Activated CD4-positive, alpha-beta T cell treated with anti-CD3 and anti-CD28 coated beads, Interleukin-2, amount 10 ng/mL, durations not matched to agents 7 days and 5 days (primary cell): ENCODE measurements at regions not wholly inside any gene's neighbourhood (a gene's known extent, or its start where the extent isn't known, plus 50 kb on each side); places are given as distances from the start of the nearest gene placed in this dataset.

Experiments used
- CTCF ChIA-PET: fragments of 350-600 bp; sonication (Branson Sonifier 250); formaldehyde crosslinking; loops from one replicate; lab custom pipeline; 2021; ENCODE audit warnings: antibody characterized with exemption; lab: Charles Lee
- POLR2A ChIA-PET: fragments of 350-600 bp; sonication (Branson Sonifier 250); formaldehyde crosslinking; loops from one replicate; lab custom pipeline; 2021; ENCODE audit warnings: antibody characterized with exemption; lab: Charles Lee
- DNase-seq: peaks from one replicate; pipeline ENCODE4 v3.0.0-alpha.2; 2020
- H3K27ac Mint-ChIP-seq: one replicate; pipeline ENCODE4 v1.8.0; 2021; ENCODE audit warnings: mild to moderate bottlenecking, moderate library complexity, mixed read lengths
- H3K27me3 Mint-ChIP-seq: one replicate; pipeline ENCODE4 v1.8.0; 2021; ENCODE audit warnings: mixed read lengths
- H3K36me3 Mint-ChIP-seq: one replicate; pipeline ENCODE4 v1.8.0; 2021; ENCODE audit warnings: low read depth, mixed read lengths
- H3K4me1 Mint-ChIP-seq: one replicate; pipeline ENCODE4 v1.8.0; 2021; ENCODE audit warnings: mixed read lengths
- H3K4me3 Mint-ChIP-seq: one replicate; pipeline ENCODE4 v1.8.0; 2021; ENCODE audit warnings: mild to moderate bottlenecking, moderate library complexity, mixed read lengths
- H3K9me3 Mint-ChIP-seq: one replicate; pipeline ENCODE4 v1.8.0; 2021; ENCODE audit warnings: mixed read lengths

DNA sequence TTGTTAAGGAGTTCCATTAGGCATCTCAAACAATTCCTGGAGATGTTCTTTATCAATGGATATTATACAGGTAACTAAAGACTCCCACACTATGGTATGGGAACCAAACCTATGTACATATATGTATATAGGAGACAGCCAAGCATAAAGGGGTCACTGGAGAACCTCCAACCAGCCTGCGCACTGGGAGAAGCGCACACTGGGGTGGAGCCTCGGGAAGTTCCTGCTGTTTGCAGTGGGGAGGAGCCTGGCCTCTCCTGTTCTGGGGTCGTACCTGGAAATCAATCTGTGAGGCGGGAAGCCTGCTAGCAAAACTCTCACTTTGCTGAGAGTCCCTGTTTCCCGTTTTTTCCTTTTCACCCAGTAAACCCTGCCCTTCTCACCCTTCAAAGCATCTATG lies 83.1 kb upstream of the CREB1 start:
- Mint-ChIP-seq H3K27ac (no peak overlapping the region), H3K9me3 (peaks cover 3% of the 10 kb centered on the region), H3K27me3 (no peaks in the 10 kb centered on the region), H3K4me1 (no peaks in the 10 kb centered on the region), H3K4me3 (no peak overlapping the region), H3K36me3 (no peaks in the 10 kb centered on the region)
- POLR2A ChIA-PET: no interaction called here
- CTCF ChIA-PET: interaction anchor here (1.6 kb wide), 1 partner anchor 13 kb away, joined by 4 read pairs; no protein-coding TSS in a partner anchor
- DNase-seq: no peak

- Mint-ChIP-seq H3K27me3 (no peaks in the 10 kb centered on the region), H3K4me1 (no peaks in the 10 kb centered on the region), H3K9me3 (no peaks in the 10 kb centered on the region), H3K27ac (no peak overlapping the region), H3K36me3 (no peaks in the 10 kb centered on the region), H3K4me3 (no peak overlapping the region)
- ChIA-PET POLR2A (no interaction called here), CTCF (interaction anchor here (1.5 kb wide), 1 partner anchor 11 kb away, joined by 5 read pairs; no protein-coding TSS in a partner anchor)
- DNase-seq: no peak
Observed at GRCh38 chr2:207448006-207448405, 81.8 kb upstream of the CREB1 start.

DNA sequence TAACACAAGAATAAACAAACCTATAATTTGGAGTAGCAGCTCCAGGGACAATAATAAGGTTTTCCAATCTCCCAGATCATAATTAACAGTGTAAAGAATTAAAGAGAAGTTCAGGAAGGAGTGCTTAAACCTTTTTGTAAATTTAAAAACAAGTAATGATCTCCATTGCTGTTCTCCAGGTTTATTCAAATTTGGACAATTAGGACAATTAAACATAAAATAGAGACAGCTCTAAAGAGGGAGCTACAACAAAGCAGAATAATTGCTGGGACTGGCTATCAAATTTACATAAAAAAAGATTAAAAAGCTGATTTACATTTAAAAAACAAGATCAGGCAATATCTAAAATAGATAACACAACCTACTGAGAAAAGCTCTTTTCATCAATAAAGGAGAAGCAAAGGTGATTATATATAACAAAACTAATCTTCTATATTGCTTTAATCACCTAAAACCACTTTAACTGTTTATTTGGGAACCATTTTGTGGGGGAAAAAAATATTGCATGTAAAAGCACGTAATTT lies 80.1 kb upstream of the CREB1 start:
- Mint-ChIP-seq H3K27me3 (no peaks in the 10 kb centered on the region), H3K27ac (no peak overlapping the region), H3K9me3 (peaks cover 5% of the 10 kb centered on the region), H3K4me3 (no peak overlapping the region), H3K4me1 (no peaks in the 10 kb centered on the region), H3K36me3 (no peaks in the 10 kb centered on the region)
- ChIA-PET CTCF (interaction anchor here (1.3 to 1.5 kb wide), 2 partner anchors 10 to 11 kb away, joined by 5 to 7 read pairs; no protein-coding TSS in a partner anchor), POLR2A (no interaction called here)
- DNase-seq: no peak

DNA sequence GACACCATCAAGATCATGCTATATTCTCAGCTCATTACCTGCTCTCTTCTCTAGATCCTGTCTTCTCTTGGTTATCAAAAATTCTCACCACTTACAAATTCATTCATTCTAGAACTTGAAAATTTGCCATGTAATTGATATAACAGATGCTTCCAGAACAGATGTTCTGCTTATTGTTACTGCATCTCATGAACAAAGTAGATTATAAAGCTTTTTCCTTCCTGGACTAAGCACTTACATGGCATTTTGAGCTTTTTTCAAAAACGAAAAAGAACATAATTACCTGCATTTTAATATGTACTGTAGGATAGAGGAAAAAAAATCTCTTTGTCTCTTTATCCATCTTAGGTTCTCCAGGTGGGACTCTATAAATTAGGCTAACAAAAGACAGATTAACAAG lies 79.6 kb upstream of the CREB1 start:
- DNase-seq: no peak
- Mint-ChIP-seq H3K4me3 (no peak overlapping the region), H3K36me3 (no peaks in the 10 kb centered on the region), H3K9me3 (peaks cover 5% of the 10 kb centered on the region), H3K4me1 (no peaks in the 10 kb centered on the region), H3K27me3 (no peaks in the 10 kb centered on the region), H3K27ac (no peak overlapping the region)
- ChIA-PET POLR2A (no interaction called here), CTCF (no interaction called here)

DNA sequence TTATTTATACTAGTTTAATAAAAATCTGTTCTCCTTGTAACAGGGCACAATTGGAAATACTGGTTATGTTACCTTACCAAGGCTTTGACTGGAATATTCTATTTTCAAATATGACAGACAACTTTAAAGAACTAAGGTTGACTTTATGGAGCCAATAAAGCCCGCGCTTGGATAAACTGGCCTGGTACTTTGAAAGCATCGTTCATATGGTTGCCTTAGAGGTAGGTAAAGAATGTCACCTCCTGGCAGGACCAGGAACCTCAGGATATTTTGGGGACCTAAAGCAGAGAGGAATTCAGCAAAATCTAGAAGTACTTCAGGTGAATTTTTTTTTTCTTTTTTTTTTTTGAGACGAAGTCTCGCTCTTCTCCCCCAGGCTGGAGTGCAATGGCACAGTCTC lies 71.2 kb upstream of the CREB1 start:
- no peaks in the 10 kb centered on the region for H3K27me3 Mint-ChIP-seq
- peaks cover under 1% of the 10 kb centered on the region for H3K9me3 Mint-ChIP-seq
- H3K27ac Mint-ChIP-seq: no peak overlapping the region
- H3K36me3 Mint-ChIP-seq: no peaks in the 10 kb centered on the region
- ChIA-PET CTCF (interaction anchor here (1.1 kb wide), 1 partner anchor 10 kb away, joined by 5 read pairs; no protein-coding TSS in a partner anchor), POLR2A (no interaction called here)
- no peak overlapping the region for H3K4me3 Mint-ChIP-seq
- H3K4me1 Mint-ChIP-seq: peaks cover 12% of the 10 kb centered on the region
- no peak for DNase-seq

- Mint-ChIP-seq H3K4me3 (no peak overlapping the region), H3K27ac (no peak overlapping the region), H3K27me3 (no peaks in the 10 kb centered on the region), H3K9me3 (no peaks in the 10 kb centered on the region), H3K36me3 (no peaks in the 10 kb centered on the region), H3K4me1 (peaks cover 16% of the 10 kb centered on the region)
- ChIA-PET POLR2A (no interaction called here), CTCF (interaction anchor here (1.1 kb wide), 1 partner anchor 11 kb away, joined by 5 read pairs; no protein-coding TSS in a partner anchor)
- no peak for DNase-seq
Observed at GRCh38 chr2:207459990-207460757, 69.6 kb upstream of the CREB1 start.

DNA sequence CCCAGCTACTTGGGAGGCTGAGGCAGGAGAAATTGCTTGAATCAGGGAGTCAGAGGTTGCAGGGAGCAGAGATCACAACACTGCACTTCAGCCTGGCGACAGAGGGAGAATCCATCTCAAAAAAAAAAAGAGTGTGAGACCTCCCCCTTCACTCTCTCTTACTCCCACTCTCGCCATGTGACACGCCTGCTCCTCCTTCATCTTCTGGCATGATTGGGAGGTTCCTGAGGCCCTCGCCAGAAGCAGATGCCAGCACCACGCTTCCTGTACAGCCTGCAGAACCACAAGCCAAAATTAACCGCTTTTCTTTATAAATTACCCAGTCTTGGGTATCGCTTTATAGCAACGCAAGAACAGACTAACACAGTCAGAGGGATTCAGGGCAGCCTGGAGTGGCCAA lies 66.3 kb upstream of the CREB1 start:
- Mint-ChIP-seq H3K4me1 (peaks cover 20% of the 10 kb centered on the region), H3K9me3 (no peaks in the 10 kb centered on the region), H3K36me3 (no peaks in the 10 kb centered on the region), H3K27ac (no peak overlapping the region), H3K4me3 (no peak overlapping the region), H3K27me3 (no peaks in the 10 kb centered on the region)
- CTCF ChIA-PET: no interaction called here
- POLR2A ChIA-PET: no interaction called here
- DNase-seq: no peak

- Mint-ChIP-seq H3K27ac (no peak overlapping the region), H3K4me3 (no peak overlapping the region), H3K36me3 (no peaks in the 10 kb centered on the region), H3K9me3 (no peaks in the 10 kb centered on the region), H3K27me3 (no peaks in the 10 kb centered on the region), H3K4me1 (peaks cover 20% of the 10 kb centered on the region)
- CTCF ChIA-PET: no interaction called here
- DNase-seq: no peak
- POLR2A ChIA-PET: no interaction called here
Observed at GRCh38 chr2:207464007-207464406, 65.8 kb upstream of the CREB1 start.

GRCh38 chr2:207465894-207466293 lies 63.9 kb upstream of the CREB1 start:
- Mint-ChIP-seq H3K27me3 (no peaks in the 10 kb centered on the region), H3K4me1 (peaks cover 20% of the 10 kb centered on the region), H3K9me3 (no peaks in the 10 kb centered on the region), H3K36me3 (no peaks in the 10 kb centered on the region), H3K27ac (no peak overlapping the region), H3K4me3 (no peak overlapping the region)
- ChIA-PET CTCF (interaction anchor here (0.6 to 1.1 kb wide), 2 partner anchors 11 to 164 kb away, joined by 4 read pairs; no protein-coding TSS in a partner anchor), POLR2A (no interaction called here)
- no peak for DNase-seq

GRCh38 chr2:207467716-207468347 lies 61.9 kb upstream of the CREB1 start:
- Mint-ChIP-seq H3K4me1 (peaks cover 18% of the 10 kb centered on the region), H3K36me3 (no peaks in the 10 kb centered on the region), H3K27ac (no peak overlapping the region), H3K9me3 (no peaks in the 10 kb centered on the region), H3K27me3 (no peaks in the 10 kb centered on the region), H3K4me3 (no peak overlapping the region)
- ChIA-PET CTCF (interaction anchor here (0.6 to 1.1 kb wide), 2 partner anchors 114 to 212 kb away, joined by 3 to 4 read pairs; no protein-coding TSS in a partner anchor), POLR2A (no interaction called here)
- DNase-seq: no peak

GRCh38 chr2:207468488-207468887 lies 61.3 kb upstream of the CREB1 start:
- CTCF ChIA-PET: interaction anchor here (1.1 kb wide), 1 partner anchor 115 kb away, joined by 3 read pairs; no protein-coding TSS in a partner anchor
- Mint-ChIP-seq H3K4me1 (peaks cover 17% of the 10 kb centered on the region), H3K27me3 (no peaks in the 10 kb centered on the region), H3K27ac (no peak overlapping the region), H3K9me3 (no peaks in the 10 kb centered on the region), H3K36me3 (no peaks in the 10 kb centered on the region), H3K4me3 (no peak overlapping the region)
- POLR2A ChIA-PET: no interaction called here
- DNase-seq: no peak

GRCh38 chr2:207469451-207469850 lies 60.3 kb upstream of the CREB1 start:
- H3K4me1 Mint-ChIP-seq: peaks cover 17% of the 10 kb centered on the region
- H3K36me3 Mint-ChIP-seq: no peaks in the 10 kb centered on the region
- DNase-seq: no peak
- no peaks in the 10 kb centered on the region for H3K9me3 Mint-ChIP-seq
- POLR2A ChIA-PET: no interaction called here
- H3K27ac Mint-ChIP-seq: no peak overlapping the region
- H3K27me3 Mint-ChIP-seq: no peaks in the 10 kb centered on the region
- CTCF ChIA-PET: no interaction called here
- H3K4me3 Mint-ChIP-seq: no peak overlapping the region
